HG03558 (cell line): ENCODE measurements at regions not wholly inside any gene's neighbourhood (a gene's known extent, or its start where the extent isn't known, plus 50 kb on each side); places are given as distances from the start of the nearest gene placed in this dataset.
"Not testable (repeated sequence)": the region's sequence is repeated elsewhere in the genome, so short reads cannot be mapped to it uniquely, and the experiment has no call there.

Source experiments
- ATAC-seq: cut with Tn5 transposase; IDR thresholded peaks from one replicate; pipeline ENCODE4 v1.9.1; 2021; ENCODE audit warnings: moderate number of reproducible peaks; ENCODE audit not compliant: unreplicated experiment; ENCODE audit errors: extremely low read depth

DNA sequence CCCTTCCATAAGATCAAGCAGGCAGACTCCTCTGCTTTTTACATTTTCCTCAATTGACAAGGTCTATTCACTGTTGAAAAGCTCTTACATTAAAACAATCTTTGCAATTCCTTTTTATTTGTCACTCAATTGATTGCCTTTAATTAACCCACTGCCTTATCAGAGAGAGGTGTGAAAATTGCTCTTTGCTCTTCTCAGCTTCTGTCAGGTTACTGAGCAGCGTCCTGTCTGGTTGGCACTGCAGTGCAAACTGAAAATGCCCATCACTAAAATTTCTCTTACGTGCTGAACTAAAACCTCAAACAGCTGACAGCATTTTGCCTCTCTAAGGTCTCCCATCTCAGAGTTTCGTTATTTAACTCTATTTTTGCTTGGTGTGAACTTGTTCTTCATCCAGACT, 504.1 kb upstream of the ATXN7L3B start:
- no peak for ATAC-seq

DNA sequence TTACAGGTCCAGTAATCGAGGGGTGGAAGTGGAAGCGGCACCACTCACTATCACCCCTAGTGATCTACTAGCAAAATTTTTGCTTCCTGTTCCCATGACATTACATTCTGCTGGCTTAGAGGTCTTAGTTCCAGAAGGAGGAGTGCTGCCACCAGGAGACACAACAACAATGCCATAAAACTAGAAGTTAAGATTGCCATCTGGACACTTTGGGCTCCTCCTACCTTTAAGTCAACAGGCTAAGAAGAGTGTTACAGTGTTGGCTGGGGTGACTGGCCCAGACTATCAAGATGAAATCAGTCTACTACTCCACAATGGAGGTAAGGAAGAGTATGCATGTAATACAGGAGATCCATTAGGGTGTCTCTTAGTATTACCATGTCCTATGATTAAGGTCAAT, 498.5 kb upstream of the ATXN7L3B start:
- not testable (repeated sequence) for ATAC-seq

DNA sequence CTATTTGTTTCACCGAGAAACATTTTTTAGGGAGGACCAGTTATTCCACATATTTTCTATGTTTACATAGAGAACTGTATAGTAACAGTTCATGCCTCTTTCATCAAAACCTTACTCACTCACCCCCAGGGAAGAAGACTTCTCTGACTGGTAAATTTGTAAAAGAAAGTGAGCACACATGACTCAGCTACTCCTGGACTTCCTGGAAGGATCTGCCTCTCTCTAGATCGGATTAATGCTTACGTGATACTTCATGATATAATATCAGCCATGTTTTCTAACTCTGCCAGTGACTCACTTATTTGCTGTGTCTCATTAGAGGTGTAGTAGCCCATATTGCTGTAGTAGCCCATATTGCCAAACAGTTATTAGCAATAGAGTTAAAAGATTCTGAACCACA, 494.3 kb upstream of the ATXN7L3B start:
- no peak for ATAC-seq

DNA sequence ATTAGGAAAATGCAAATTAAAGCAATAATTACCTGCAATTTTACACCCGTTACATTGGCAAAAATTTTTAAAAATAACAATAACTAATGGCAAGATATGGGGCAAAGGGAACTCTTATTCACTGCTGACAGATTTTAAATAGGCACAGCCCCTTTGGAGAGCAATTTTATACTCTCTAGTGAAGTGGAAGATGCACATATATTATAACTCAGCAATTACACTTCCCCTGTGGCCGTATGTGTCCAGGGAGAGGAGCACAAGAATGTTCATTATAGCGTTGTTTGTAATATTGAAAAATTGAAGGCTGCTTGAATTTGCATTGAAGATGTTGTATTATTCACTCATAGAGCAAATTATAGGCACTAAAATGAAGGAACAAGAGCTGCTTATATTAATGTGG, 488.3 kb upstream of the ATXN7L3B start:
- ATAC-seq = no peak

DNA sequence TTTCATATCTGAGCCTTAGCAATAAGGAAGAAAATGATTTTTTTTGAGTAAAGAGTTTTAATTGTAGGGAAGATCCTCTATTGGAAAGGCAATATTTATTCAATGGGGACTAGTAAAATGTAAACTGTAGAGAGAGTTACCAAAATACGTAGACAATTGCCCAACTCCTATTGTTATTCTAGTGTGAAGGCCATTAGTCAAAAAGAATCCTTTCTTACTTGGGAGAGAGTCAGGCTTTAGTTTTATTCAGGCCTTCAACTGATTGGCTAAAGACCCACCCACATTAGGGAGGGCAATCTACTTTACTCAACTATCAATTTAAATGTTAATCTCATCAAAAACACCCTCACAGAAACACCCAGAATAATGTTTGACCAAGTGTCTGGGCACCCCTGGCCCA, 485.8 kb upstream of the ATXN7L3B start:
- no peak for ATAC-seq

DNA sequence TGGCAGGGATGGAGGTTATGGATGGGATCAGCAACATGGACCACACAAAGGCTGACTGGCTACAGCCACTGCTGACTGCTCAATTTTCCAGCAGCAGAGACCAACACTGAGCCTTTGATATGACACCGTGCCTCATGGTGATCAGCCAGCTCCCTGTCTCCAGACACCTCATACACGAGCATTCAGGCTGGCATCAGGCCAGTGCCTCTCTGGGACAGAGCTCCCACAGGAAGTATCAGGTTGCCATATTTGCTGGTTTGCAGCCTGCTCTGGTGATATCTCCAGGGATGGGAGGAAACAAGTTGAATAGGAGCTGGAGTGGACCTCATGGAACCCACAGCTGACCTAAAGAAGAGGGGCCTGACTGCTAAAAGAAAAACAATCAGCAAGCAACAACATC, 471.2 kb upstream of the ATXN7L3B start:
- no peak for ATAC-seq

DNA sequence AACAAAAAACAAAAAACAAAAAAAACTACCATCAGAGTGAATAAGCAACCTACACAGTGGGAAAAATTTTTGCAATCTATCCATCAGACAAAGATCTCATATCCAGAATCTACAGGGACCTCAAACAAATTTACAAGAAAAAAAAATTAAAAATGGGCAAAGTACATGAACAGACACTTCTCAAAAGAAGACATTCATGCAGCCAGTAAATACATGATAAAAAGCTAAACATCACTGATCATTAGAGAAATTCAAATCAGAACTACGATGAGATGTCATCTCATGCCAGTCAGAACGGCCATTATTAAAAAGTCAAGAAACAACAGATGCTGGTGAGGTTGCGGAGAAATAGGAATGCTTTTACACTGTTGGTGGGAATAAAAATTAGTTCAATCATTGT, 466.5 kb upstream of the ATXN7L3B start:
- ATAC-seq = no peak

DNA sequence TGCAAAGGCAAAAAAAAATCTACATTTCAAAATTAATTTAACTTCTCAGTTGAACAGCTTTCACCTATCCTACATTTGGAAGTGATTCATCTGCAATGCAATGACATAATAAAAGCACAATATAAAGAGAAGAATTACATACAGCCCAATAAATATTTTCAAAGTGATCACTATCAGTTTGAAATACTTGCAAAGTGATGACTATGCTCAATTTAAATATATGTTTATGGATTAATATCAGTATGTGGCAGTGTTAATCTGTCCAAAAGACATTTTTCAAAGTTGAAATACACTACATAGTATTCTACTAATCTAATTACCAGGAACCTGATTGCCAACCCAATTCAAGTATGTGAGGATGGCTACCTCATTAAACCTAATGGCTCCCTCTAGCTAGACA, 460.7 kb upstream of the ATXN7L3B start:
- ATAC-seq = no peak

DNA sequence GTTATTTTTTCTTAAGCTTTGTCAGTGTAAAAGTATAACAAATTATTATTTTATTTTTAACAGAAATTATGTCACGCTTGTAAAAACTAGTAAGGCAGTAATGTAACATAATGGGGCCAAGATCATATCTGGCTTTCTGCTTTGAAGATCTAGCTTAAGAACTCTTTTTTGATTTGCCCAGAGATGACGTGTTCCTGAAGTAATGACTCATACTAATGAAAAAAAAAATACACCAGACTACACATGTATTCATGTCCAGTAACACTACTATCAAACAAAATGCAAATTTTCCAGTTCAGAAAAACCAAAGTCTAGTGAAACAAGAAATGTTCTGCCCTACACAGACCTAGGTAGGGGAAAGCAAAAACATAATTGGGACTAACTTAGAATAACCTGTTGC, 432.2 kb upstream of the ATXN7L3B start:
- no peak for ATAC-seq

DNA sequence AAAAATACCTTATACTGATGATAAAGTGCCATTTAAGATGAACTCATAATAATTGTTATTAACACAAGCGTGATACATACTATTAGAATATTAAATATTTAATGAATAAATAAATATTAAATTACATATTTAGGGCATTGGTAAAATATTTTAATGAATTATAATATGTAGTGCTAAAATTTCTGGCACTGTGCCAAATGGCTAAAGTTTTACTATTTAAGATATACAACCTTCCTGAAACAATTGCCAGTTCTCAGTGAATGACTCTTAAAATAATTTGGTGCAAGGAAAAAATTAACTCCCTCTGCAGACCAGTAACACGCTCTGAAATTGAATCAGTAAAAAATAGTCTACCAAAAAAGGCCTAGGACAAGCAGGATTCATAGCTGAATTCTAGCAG, 428.9 kb upstream of the ATXN7L3B start:
- ATAC-seq = no peak

DNA sequence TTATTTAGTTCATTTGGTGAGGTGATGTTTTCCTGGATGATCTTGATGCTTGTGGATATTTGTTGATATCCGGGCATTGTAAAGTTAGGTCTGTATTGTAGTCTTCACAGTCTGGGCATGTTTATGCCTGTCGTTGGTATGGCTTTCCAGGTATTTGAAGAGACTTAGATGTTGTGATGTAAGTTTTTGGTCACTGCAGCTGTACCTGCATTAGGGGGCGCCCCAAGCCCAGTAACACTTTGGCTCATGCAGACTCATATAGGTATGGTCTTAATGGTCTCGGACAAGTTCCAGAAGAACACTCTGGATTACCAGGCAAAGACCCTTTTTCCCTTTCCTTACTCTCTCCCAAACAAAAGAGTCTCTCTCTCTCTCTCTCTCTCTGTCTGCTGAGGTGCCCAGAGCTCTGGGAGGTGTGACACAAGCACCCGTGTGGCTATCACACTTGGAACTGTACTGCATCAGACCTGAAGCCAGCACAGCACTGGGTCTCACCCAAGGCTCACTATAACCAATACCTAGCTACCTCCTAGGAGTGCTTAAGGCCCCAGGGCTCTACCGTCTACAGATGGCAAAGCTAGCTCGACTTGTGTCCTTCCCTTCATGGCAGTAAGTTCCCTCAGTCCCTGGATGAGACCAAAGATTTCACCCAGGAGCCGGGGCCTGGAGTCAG, 425.8 kb upstream of the ATXN7L3B start:
- ATAC-seq = no peak

DNA sequence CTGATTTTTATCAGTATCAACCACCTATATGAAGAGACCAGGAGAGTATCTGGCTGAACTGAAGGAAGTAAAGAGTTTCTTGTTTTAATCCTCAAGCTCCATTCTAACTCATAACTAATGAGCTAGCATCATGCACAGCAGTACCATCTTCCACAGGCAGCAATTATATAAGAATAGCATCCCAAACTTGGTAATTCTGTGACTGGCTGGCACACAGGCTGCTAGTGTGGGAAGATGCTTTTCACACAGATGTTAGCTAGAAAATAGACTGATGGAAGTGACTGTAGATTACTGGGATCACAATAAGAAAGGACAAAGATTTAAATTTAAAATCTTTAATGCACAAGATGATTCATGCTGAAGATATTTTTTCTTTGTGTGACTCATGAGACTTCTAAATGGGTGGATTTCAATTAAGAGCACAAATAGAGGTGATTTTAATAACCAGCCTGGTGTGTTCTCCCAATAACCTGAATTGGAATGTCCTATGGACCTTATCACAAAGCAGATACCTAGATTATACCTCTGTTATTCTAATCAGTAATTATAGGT, 417.7 kb upstream of the ATXN7L3B start:
- ATAC-seq = no peak

DNA sequence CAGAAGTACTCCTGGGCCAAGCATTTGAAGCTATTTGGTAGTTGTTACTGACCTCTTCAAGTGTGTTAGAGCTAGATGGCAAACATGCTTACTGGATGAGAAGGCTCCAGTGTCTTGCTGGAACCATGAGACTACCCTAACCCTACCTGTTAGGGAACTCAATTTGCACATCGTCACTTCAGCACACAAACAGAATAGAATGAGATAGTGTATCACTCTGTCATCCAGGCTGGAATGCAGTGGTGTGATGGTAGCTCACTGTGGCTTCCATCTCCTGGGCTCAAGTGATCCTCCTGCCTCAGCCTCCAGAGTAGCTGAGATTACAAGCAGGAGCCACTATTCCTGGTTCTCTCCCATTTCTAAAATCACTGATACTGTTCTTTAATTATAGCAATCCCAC, 417.0 kb upstream of the ATXN7L3B start:
- no peak for ATAC-seq

DNA sequence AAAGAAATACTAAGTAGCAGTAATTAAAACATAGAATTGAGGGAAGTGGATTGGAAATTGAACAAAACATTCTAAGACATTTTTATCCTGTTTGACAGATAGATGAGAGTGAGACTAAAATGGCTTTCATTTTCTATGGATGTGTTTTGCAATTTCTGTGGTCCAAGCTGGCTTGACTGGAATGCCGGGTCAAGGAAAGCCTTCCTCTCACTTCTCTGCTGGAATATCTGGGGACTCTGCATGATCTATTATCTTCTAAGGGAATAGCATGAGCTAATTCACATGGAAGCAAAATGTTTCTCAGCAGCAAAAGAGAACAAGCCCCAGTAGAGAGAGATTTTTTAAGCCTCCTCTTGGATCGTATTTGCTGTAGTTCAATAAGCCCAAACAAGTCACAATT, 407.9 kb upstream of the ATXN7L3B start:
- ATAC-seq = no peak

DNA sequence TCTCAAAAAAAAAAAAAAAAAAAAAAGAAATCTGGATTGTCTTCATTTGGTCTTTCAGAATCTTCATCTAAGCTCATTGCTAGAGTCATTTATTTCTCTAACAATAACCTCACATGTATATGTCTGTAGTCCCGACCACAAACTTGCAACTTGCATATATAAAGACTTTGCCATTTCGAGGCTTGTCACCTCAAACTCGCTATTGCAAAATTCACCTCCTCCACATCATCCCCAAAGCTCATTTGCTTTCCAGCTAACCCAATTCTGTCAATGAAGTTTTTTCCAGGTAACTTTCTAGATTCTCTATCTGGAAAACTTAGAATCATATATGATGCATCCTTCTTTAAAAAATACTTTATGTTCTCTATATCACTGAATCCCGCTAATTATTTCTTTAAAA, 393.2 kb upstream of the ATXN7L3B start:
- no peak for ATAC-seq

DNA sequence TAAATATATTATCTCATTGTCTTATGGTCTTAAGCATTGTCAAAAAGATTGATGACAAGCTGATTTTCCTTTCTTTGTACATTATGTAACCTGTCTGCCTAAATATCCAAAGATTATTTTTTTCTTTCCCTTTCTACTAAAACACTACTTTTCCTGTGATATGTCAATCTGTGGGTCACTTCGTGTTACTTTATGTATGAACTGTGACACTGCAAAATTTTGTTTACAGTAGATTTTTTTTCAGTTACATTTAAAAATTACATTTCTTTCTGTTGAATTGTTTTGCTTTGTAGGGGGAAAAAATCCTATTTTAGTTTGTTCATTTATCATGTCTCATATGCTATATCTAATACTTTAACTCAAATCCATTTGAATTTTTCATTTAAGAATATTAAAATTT, 392.3 kb upstream of the ATXN7L3B start:
- no peak for ATAC-seq

DNA sequence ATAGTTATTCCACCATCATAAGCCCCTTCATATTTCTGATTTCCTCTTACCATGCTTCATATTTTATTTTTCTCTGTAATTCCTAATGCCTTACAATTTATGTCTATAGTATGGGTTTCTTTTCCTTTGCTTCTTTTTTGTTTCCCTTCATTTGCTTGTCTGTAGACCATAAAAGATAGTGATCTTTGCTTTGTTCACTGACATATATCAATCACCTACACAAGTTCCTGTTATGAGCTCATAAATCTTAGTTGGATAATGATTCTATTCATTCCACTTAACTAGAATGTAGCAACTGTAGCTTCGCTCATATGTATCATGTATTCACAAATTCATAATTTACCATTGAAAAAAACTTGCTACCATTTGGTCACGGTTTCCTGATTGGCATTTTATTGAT, 388.8 kb upstream of the ATXN7L3B start:
- ATAC-seq = no peak

DNA sequence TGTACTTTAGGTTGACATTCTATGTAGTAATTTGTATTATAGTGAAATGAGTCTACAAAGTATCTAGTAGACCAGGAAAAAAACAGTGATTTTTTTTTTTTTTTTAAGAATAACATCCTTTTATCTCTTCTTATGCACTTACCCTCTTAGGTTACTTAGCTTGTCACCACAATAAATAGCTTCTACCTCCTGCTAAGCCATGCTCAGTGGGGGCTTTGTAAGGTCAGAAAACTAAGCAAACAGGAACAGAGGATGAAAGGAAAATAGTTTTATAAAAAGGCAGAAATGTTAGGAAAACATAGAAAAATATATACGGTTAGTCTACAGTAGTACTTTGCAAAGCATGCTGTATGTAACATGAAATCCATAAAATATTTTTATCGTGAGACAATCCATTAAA, 385.3 kb upstream of the ATXN7L3B start:
- ATAC-seq = no peak

DNA sequence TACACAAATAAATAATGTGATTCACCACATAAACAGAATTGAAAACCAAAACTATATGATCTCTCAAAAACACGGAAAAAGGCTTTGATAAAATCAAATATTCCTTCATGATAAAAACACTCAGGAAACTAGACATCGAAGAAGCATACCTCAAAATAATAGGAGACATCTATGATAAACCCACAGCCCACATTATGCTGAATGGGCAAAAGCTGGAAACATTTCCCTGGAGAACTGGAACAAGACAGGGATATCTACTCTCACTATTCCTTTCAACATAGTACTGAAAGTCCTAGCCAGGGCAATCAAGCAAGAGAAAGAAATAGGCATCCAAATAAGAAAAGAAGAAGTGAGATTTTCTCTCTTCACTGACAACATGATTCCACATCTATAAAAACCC, 371.5 kb upstream of the ATXN7L3B start:
- ATAC-seq = no peak

DNA sequence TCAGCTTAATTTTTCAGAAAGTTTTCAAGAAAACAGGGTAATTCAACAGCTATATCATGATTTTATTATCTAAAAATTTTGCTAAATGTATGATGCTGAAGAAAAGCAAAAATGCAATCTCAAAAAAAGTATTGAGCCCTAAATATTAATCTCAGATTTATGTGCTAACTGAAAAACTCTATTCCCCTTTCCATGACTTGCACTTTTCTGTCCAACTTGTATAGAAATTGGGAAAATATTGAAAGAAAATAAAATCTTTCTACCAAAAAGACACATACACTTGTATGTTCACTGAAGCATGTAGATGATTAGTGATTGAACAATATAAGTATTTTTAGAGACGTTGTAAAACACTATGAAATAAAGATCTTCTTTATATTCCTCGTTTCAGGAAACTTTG, 368.0 kb upstream of the ATXN7L3B start:
- no peak for ATAC-seq

DNA sequence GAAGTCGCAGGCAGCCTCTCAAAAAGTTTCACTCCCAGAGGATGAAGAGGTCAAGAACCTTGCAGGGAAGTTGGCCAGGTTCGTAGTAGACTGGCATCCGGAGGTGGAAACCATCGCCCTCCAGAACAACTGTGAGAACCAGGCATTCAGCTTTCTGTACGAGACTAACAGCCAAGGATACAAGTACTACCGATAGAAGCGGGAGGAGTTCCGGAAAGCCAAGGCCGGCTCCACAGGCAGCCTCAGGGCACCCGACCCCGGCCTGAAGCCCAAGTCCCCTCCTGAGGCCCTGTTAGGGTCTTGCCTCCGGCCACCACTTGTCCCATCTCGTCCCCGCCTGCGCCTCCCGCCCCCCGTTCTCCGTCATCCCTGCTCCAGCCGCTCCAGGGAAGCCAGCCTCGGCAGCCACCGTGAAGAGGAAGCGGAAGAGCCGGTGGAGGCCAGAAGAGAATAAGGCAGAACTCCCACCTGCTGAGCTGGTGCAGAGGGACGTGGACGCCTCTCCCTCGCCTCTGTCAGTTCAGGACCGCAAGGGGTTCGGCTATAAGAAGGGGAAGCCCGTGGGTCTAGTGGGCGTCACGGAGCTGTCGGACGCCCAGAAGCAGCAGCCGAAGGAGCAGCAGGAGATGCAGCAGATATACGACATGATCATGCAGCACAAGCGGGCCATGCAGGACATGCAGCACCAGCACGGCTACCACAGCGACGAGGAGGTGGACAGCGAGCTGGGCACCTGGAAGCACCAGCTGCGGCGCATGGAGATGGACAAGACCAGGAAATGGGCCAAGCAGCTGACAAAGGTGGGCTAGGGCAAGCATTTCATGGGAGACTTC, 366.8 kb upstream of the ATXN7L3B start:
- no peak for ATAC-seq

DNA sequence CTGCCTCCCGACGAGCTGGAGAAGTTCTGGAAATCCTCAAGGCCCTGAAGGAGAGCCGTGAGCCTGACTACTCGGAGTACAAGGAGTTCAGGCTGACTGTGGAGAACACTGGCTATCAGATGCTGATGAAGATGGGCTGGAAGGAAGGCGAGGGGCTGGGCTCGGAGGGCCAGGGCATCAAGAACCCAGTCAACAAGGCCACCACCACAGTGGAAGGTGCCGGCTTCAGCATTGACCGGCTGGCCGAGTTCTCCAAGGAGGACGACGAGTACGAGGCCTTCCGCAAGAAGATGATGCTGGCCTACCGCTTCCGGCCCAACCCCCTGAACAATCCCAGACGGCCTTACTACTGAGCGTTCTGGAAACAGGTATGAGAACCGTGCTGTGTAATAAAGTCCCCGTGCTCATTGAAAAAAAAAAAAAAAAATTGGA, 366.1 kb upstream of the ATXN7L3B start:
- ATAC-seq = no peak
